ENCODE measurements at regions not wholly inside any gene's neighbourhood (a gene's known extent, or its start where the extent isn't known, plus 50 kb on each side); places are given as distances from the start of the nearest gene placed in this dataset.

GRCh38 chr21:24411429-24411828 is 1195.9 kb downstream of the MRPL39 start (continued):
- TF ChIP-seq ZNF549 (tag by site-specific recombination; IDR thresholded peaks at IDR 0.05), result no peak
- TF ChIP-seq ZSCAN18 (tag by site-specific recombination; IDR thresholded peaks at IDR 0.05), result no peak
- no peak for TF ChIP-seq ZNF239 (tag by site-specific recombination; IDR thresholded peaks at IDR 0.05)
- TF ChIP-seq ZBTB21 (tag by site-specific recombination; IDR thresholded peaks at IDR 0.05), result no peak

GRCh38 chr21:24403221-24403620 is 1204.1 kb downstream of the MRPL39 start:
- H3K4me3 ChIP-seq (ENCODE audit: low read depth, low read length), result no peak overlapping the region
- no peaks in the 10 kb centered on the region for H3K36me3 ChIP-seq (ENCODE audit: control insufficient read depth in 2 of 2, insufficient read depth in 1 of 2, low read length in 2 of 2)
- TF ChIP-seq ZNF341 (tag by site-specific recombination; IDR thresholded peaks at IDR 0.05; ENCODE audit: low read depth) (no peak), EGR2 (tag by site-specific recombination; IDR thresholded peaks at IDR 0.05; ENCODE audit: low read depth) (no peak), ZNF391 (tag by site-specific recombination; IDR thresholded peaks at IDR 0.05; ENCODE audit: borderline replicate concordance, low read depth) (no peak), REPIN1 (tag by site-specific recombination; IDR thresholded peaks at IDR 0.05; ENCODE audit: low read depth) (no peak), ZNF561 (tag by site-specific recombination; IDR thresholded peaks at IDR 0.05; ENCODE audit: borderline replicate concordance) (no peak), ZNF747 (tag by site-specific recombination; IDR thresholded peaks at IDR 0.05) (no peak), ZFP37 (tag by site-specific recombination; IDR thresholded peaks at IDR 0.05) (no peak), ZNF677 (tag by site-specific recombination; IDR thresholded peaks at IDR 0.05) (no peak), ZNF555 (tag by site-specific recombination; conservative IDR thresholded peaks at IDR 0.05) (no peak), ZNF830 (tag by site-specific recombination; IDR thresholded peaks at IDR 0.05; ENCODE audit: low read depth) (no peak), ZNF707 (tag by site-specific recombination; IDR thresholded peaks at IDR 0.05) (no peak), ZNF600 (tag by site-specific recombination; IDR thresholded peaks at IDR 0.05) (no peak), ZNF623 (tag by site-specific recombination; IDR thresholded peaks at IDR 0.05) (no peak), ZNF768 (tag by site-specific recombination; IDR thresholded peaks at IDR 0.05) (no peak)
- TF ChIP-seq, protein P1, sequence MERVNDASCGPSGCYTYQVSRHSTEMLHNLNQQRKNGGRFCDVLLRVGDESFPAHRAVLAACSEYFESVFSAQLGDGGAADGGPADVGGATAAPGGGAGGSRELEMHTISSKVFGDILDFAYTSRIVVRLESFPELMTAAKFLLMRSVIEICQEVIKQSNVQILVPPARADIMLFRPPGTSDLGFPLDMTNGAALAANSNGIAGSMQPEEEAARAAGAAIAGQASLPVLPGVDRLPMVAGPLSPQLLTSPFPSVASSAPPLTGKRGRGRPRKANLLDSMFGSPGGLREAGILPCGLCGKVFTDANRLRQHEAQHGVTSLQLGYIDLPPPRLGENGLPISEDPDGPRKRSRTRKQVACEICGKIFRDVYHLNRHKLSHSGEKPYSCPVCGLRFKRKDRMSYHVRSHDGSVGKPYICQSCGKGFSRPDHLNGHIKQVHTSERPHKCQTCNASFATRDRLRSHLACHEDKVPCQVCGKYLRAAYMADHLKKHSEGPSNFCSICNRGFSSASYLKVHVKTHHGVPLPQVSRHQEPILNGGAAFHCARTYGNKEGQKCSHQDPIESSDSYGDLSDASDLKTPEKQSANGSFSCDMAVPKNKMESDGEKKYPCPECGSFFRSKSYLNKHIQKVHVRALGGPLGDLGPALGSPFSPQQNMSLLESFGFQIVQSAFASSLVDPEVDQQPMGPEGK (tag by site-specific recombination; IDR thresholded peaks at IDR 0.05), result no peak
- TF ChIP-seq, protein P2, sequence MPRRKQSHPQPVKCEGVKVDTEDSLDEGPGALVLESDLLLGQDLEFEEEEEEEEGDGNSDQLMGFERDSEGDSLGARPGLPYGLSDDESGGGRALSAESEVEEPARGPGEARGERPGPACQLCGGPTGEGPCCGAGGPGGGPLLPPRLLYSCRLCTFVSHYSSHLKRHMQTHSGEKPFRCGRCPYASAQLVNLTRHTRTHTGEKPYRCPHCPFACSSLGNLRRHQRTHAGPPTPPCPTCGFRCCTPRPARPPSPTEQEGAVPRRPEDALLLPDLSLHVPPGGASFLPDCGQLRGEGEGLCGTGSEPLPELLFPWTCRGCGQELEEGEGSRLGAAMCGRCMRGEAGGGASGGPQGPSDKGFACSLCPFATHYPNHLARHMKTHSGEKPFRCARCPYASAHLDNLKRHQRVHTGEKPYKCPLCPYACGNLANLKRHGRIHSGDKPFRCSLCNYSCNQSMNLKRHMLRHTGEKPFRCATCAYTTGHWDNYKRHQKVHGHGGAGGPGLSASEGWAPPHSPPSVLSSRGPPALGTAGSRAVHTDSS (tag by site-specific recombination; IDR thresholded peaks at IDR 0.05), result no peak
- POLR2A ChIA-PET, result no interaction called here
- H3K27ac ChIP-seq (ENCODE audit: extremely low read depth, low read depth, low read length), result no peak overlapping the region
- H3K9me3 ChIP-seq (ENCODE audit: control insufficient read depth, insufficient read depth, low read depth, low read length), result no peaks in the 10 kb centered on the region
- H3K4me1 ChIP-seq (ENCODE audit: control insufficient read depth, insufficient read depth, low read length), result no peaks in the 10 kb centered on the region
- CTCF ChIA-PET, result no interaction called here

DNA sequence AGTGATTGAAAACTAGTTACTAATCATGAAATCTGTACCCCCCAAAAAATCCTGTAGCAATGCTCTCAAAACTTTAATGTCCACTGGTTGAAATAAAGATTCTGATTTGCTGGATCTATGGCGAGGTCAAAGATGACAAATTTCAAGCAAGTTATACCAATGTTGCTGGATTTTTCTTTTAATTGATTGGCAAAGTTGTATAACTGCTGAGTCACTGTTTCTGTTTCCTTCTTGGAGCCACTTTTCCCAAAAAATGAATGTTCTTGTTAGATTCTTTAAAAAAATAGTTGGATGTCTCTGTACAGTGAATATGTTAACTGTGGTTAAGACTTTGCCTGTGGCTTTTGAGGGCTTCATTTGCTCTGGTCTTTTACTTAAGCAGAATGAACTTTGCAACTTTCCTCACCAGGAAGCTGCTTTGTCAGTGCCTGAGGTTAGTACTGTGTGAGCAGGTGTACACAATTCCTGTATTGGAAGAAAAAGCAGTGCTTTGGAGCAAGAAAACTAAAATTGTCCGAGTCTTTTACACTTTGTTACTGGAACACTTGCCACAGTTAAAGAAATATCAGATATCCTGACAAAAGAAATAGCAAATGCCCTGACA is 1211.9 kb downstream of the MRPL39 start:
- no peak overlapping the region for H3K27ac ChIP-seq (ENCODE audit: extremely low read depth, low read depth, low read length)
- ChIA-PET CTCF (no interaction called here), POLR2A (no interaction called here)

More for the DNA sequence above, 1211.9 kb downstream of the MRPL39 start:
- Histone ChIP-seq H3K4me3 (ENCODE audit: low read depth, low read length) (no peak overlapping the region), H3K9me3 (ENCODE audit: control insufficient read depth, insufficient read depth, low read depth, low read length) (no peaks in the 10 kb centered on the region; the same call in 1 of the 2 replicates), H3K4me1 (ENCODE audit: control insufficient read depth, insufficient read depth, low read length) (no peaks in the 10 kb centered on the region), H3K36me3 (ENCODE audit: control insufficient read depth in 2 of 2, insufficient read depth in 1 of 2, low read length in 2 of 2) (no peaks in the 10 kb centered on the region)
- TF ChIP-seq ZNF140 (tag by site-specific recombination; IDR thresholded peaks at IDR 0.05), result no peak
- no peak for TF ChIP-seq ZSCAN18 (tag by site-specific recombination; IDR thresholded peaks at IDR 0.05)
- TF ChIP-seq ZBTB44 (tag by site-specific recombination; IDR thresholded peaks at IDR 0.05), result no peak
- TF ChIP-seq ZNF544 (tag by site-specific recombination; IDR thresholded peaks at IDR 0.05), result no peak
- no peak for TF ChIP-seq ZNF112 (tag by site-specific recombination; IDR thresholded peaks at IDR 0.05)
- TF ChIP-seq SP7 (tag by site-specific recombination; IDR thresholded peaks at IDR 0.05), result no peak
- no peak for TF ChIP-seq SCRT2 (tag by site-specific recombination; IDR thresholded peaks at IDR 0.05)

Data from HEK293 (cell line).